ENCODE measurements at regions not wholly inside any gene's neighbourhood (a gene's known extent, or its start where the extent isn't known, plus 50 kb on each side); places are given as distances from the start of the nearest gene placed in this dataset.

DNA sequence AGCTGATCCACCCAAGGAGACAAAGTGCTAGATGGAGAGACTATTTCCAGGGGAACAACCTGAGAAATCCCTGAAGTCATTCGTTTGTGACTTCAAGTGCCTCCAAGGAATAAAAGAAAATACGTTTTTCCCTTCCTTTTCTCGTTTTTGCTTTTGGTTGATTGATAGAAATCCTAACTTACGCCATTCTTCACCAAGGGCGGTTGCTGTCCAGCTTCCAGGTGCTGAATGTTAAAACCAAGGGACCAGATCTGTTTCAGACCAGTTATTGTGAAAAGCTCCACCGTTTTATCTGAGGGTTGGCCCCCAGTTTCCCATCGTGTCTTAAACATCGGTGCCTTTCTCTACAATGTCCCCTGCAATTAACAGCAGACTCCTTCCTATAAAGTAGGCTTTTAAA lies 600.7 kb upstream of the SGCD start:
- no peak for ATAC-seq (ENCODE audit: insufficient read depth, low read depth)
- TF ChIP-seq, protein P1, sequence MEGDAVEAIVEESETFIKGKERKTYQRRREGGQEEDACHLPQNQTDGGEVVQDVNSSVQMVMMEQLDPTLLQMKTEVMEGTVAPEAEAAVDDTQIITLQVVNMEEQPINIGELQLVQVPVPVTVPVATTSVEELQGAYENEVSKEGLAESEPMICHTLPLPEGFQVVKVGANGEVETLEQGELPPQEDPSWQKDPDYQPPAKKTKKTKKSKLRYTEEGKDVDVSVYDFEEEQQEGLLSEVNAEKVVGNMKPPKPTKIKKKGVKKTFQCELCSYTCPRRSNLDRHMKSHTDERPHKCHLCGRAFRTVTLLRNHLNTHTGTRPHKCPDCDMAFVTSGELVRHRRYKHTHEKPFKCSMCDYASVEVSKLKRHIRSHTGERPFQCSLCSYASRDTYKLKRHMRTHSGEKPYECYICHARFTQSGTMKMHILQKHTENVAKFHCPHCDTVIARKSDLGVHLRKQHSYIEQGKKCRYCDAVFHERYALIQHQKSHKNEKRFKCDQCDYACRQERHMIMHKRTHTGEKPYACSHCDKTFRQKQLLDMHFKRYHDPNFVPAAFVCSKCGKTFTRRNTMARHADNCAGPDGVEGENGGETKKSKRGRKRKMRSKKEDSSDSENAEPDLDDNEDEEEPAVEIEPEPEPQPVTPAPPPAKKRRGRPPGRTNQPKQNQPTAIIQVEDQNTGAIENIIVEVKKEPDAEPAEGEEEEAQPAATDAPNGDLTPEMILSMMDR (IDR thresholded peaks at IDR 0.05; ENCODE audit: borderline replicate concordance, extremely low read depth, low read length, poor library complexity, severe bottlenecking) = no peak
- no peak for TF ChIP-seq EZH2 (IDR thresholded peaks at IDR 0.05; ENCODE audit: borderline replicate concordance, low read depth, low read length, severe bottlenecking)
- Histone ChIP-seq H2AFZ (ENCODE audit: low read depth, low read length) (no peak overlapping the region), H3K36me3 (ENCODE audit: insufficient read depth, low read length) (no peaks in the 10 kb centered on the region), H3K4me2 (ENCODE audit: insufficient read depth, low read length) (no peak overlapping the region), H3K79me2 (ENCODE audit: insufficient read depth, low read length) (no peaks in the 10 kb centered on the region), H3K4me1 (ENCODE audit: insufficient read depth, low read length) (no peaks in the 10 kb centered on the region), H3K4me3 (ENCODE audit: low read depth in 1 of 2, low read length in 2 of 2) (no peak overlapping the region), H3K9me3 (ENCODE audit: insufficient read depth, low read length, severe bottlenecking) (no peaks in the 10 kb centered on the region), H3K9ac (ENCODE audit: low read depth, low read length) (no peak overlapping the region), H3K27ac (ENCODE audit: low read length) (no peak overlapping the region), H4K20me1 (ENCODE audit: insufficient read depth, low read length) (no peaks in the 10 kb centered on the region), H3K27me3 (ENCODE audit: insufficient read depth, low read length, poor library complexity) (no peaks in the 10 kb centered on the region)
- DNase-seq = peak; percentile 8

DNA sequence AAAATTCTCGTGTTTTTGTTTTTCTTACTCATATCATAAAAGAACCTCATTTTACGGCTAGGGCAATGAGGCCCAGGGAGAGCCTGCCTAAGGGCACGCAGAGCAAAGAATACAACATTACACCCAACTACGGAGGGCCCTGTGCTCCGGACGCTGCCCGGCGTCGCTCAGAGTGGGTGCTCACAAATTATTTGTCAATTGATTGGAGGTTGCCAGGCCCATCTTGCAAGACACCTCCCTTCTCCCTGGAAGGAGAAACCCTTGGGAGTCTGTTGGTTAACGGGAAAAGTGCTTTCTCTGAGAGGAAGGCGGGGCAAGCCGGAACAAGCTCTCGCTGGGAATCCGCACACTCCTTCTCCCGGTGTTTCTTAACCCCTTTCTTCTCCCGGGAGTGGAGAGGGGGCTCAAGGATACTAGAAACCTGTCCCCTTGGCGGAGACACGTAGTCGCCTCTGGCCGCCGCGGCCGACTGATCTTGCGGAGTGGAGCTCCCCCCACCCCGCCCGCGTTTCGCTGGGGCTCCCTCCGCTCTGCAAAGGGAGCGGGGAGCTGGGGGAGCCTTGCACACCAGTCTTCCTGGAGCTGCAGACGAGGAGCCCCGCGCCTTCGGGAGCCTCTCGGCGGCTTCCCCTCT lies 599.3 kb upstream of the SGCD start:
- H3K9ac ChIP-seq (ENCODE audit: low read depth, low read length) = no peak overlapping the region
- no peaks in the 10 kb centered on the region for H3K4me1 ChIP-seq (ENCODE audit: insufficient read depth, low read length)
- no peak overlapping the region for H2AFZ ChIP-seq (ENCODE audit: low read depth, low read length)
- ATAC-seq (ENCODE audit: insufficient read depth, low read depth) = no peak
- no peak overlapping the region for H3K4me3 ChIP-seq (ENCODE audit: low read depth in 1 of 2, low read length in 2 of 2)
- no peaks in the 10 kb centered on the region for H3K27me3 ChIP-seq (ENCODE audit: insufficient read depth, low read length, poor library complexity)
- TF ChIP-seq, protein P1 (IDR thresholded peaks at IDR 0.05; ENCODE audit: borderline replicate concordance, extremely low read depth, low read length, poor library complexity, severe bottlenecking) = no peak
- no peak for TF ChIP-seq EZH2 (IDR thresholded peaks at IDR 0.05; ENCODE audit: borderline replicate concordance, low read depth, low read length, severe bottlenecking)
- DNase-seq = no peak
- H4K20me1 ChIP-seq (ENCODE audit: insufficient read depth, low read length) = no peaks in the 10 kb centered on the region
- no peaks in the 10 kb centered on the region for H3K79me2 ChIP-seq (ENCODE audit: insufficient read depth, low read length)
- H3K4me2 ChIP-seq (ENCODE audit: insufficient read depth, low read length) = no peak overlapping the region
- no peaks in the 10 kb centered on the region for H3K9me3 ChIP-seq (ENCODE audit: insufficient read depth, low read length, severe bottlenecking)
- H3K36me3 ChIP-seq (ENCODE audit: insufficient read depth, low read length) = no peaks in the 10 kb centered on the region
- H3K27ac ChIP-seq (ENCODE audit: low read length) = no peak overlapping the region

DNA sequence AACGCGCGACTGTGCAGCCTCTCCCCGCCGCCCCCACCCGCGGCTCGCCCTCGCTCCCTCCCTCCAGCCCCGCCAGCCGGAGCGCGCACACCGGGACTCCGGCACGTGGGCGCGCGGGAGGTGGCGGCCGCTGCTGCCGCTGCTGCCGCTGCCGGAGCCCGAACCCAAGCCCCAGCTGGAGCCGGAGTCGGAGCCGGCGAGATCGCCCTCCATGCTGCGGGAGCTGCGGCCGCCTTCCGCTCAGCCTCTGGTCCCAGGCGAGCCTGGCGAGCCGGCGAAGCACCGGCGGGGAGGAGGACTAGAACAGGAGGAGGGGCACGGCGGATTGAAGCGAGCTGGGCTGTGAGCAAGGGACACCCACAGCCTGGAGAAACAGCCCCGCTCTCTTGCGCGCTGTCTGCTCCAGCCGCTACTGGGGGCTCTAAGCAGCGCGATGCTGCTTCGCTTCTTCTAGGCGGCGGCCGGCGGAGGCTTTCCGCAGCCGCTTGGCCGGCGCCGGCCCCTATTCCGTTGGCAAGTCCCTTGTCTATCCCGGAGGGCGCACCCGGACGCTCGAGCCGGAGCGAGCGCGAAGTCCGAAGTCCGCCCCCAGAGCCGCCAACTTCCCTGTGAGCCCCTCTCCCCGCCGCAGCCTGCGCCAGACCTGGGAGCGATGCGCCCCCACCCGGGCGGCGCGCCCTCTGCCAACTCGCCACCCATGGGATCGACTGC lies 598.7 kb upstream of the SGCD start:
- TF ChIP-seq, protein P1 (IDR thresholded peaks at IDR 0.05; ENCODE audit: borderline replicate concordance, extremely low read depth, low read length, poor library complexity, severe bottlenecking) = no peak
- TF ChIP-seq EZH2 (IDR thresholded peaks at IDR 0.05; ENCODE audit: borderline replicate concordance, low read depth, low read length, severe bottlenecking) = no peak
- Histone ChIP-seq H3K36me3 (ENCODE audit: insufficient read depth, low read length) (no peaks in the 10 kb centered on the region), H3K27me3 (ENCODE audit: insufficient read depth, low read length, poor library complexity) (no peaks in the 10 kb centered on the region), H3K4me1 (ENCODE audit: insufficient read depth, low read length) (no peaks in the 10 kb centered on the region), H3K27ac (ENCODE audit: low read length) (no peak overlapping the region), H3K9ac (ENCODE audit: low read depth, low read length) (no peak overlapping the region), H3K79me2 (ENCODE audit: insufficient read depth, low read length) (no peaks in the 10 kb centered on the region), H4K20me1 (ENCODE audit: insufficient read depth, low read length) (no peaks in the 10 kb centered on the region), H3K9me3 (ENCODE audit: insufficient read depth, low read length, severe bottlenecking) (no peaks in the 10 kb centered on the region), H3K4me3 (ENCODE audit: low read depth in 1 of 2, low read length in 2 of 2) (no peak overlapping the region), H2AFZ (ENCODE audit: low read depth, low read length) (no peak overlapping the region), H3K4me2 (ENCODE audit: insufficient read depth, low read length) (no peak overlapping the region)
- DNase-seq (no peak), ATAC-seq (ENCODE audit: insufficient read depth, low read depth) (no peak)

Data from DND-41 (cell line).